Bronchial epithelial cell (primary cell): ENCODE measurements at regions not wholly inside any gene's neighbourhood (a gene's known extent, or its start where the extent isn't known, plus 50 kb on each side); places are given as distances from the start of the nearest gene placed in this dataset.

Experiments used
- DNase-seq: peaks from one replicate; pipeline ENCODE4 v3.0.0-alpha.2; 2010; ENCODE audit warnings: low read depth
- FAIRE-seq: peaks from 2 replicates; lab custom pipeline; 2011; peaks lifted over from hg19 to GRCh38; lab: Jason Lieb, UNC
- H3K27me3 ChIP-seq: 2 replicates; pipeline ENCODE4 v1.5.1; 2011; ENCODE audit warnings: low read length; ENCODE audit not compliant: control insufficient read depth, insufficient read depth
- H3K36me3 ChIP-seq: 2 replicates; pipeline ENCODE4 v1.5.1; 2011; ENCODE audit warnings: low read length; ENCODE audit not compliant: control insufficient read depth, insufficient read depth
- H3K4me3 ChIP-seq: 2 replicates; pipeline ENCODE4 v1.5.1; 2011; ENCODE audit warnings: mild to moderate bottlenecking, low read depth, low read length, control low read depth
- CTCF ChIP-seq: IDR thresholded peaks from 2 replicates; pipeline ENCODE4 v1.5.1; 2011; ENCODE audit warnings: mild to moderate bottlenecking, moderate library complexity, low read length, control low read depth, inconsistent platforms; ENCODE audit not compliant: insufficient read depth, severe bottlenecking

- no peak for DNase-seq
- Histone ChIP-seq H3K36me3 (no peaks in the 10 kb centered on the region), H3K4me3 (no peak overlapping the region), H3K27me3 (peaks cover 2% of the 10 kb centered on the region)
- TF ChIP-seq CTCF = no peak
- no peak for FAIRE-seq
Observed at GRCh38 chr15:69540622-69541021, 88.0 kb downstream of the RPLP1 start.

GRCh38 chr15:69542028-69542427 lies 89.4 kb downstream of the RPLP1 start:
- Histone ChIP-seq H3K27me3 (no peaks in the 10 kb centered on the region), H3K36me3 (no peaks in the 10 kb centered on the region), H3K4me3 (no peak overlapping the region)
- FAIRE-seq (peak; percentile 18), DNase-seq (no peak)
- TF ChIP-seq CTCF = no peak

GRCh38 chr15:69543681-69544364 lies 91.2 kb downstream of the RPLP1 start:
- no peaks in the 10 kb centered on the region for H3K36me3 ChIP-seq
- FAIRE-seq = no peak

GRCh38 chr15:69544365-69545113 lies 91.9 kb downstream of the RPLP1 start:
- DNase-seq = no peak
- no peak for FAIRE-seq
- no peak overlapping the region for H3K4me3 ChIP-seq
- H3K27me3 ChIP-seq = no peaks in the 10 kb centered on the region
- no peak for TF ChIP-seq CTCF
- H3K36me3 ChIP-seq = no peaks in the 10 kb centered on the region

More at GRCh38 chr15:69543681-69544364, 91.2 kb downstream of the RPLP1 start:
- H3K4me3 ChIP-seq = no peak overlapping the region
- H3K27me3 ChIP-seq = no peaks in the 10 kb centered on the region
- DNase-seq = no peak
- TF ChIP-seq CTCF = no peak

GRCh38 chr15:69546182-69546581 lies 93.6 kb downstream of the RPLP1 start:
- H3K27me3 ChIP-seq = no peaks in the 10 kb centered on the region
- TF ChIP-seq CTCF = no peak
- FAIRE-seq = no peak
- no peak overlapping the region for H3K4me3 ChIP-seq
- DNase-seq = no peak
- H3K36me3 ChIP-seq = no peaks in the 10 kb centered on the region
